ENCODE measurements at regions not wholly inside any gene's neighbourhood (a gene's known extent, or its start where the extent isn't known, plus 50 kb on each side); places are given as distances from the start of the nearest gene placed in this dataset.

DNA sequence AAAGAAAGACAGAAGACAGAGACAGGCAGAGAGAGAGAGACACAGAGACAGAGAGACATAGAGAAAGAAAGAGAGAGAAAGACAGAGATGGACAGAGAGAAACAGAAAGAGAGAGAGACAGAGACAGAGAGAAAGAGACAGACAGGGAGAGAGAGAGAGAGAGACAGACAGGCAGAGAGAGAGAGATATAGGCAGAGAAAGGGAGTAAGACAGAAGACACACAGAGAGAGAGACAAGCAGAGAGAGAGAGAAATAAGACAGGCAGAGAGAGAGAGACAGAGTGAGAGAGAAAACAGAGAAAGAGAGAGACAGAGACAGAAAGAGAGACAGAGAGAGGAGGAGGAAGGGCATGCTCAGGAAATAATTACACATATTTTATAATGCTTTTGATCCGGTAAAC lies 758.3 kb upstream of the DEFB115 start:
- TF ChIP-seq, protein P1, sequence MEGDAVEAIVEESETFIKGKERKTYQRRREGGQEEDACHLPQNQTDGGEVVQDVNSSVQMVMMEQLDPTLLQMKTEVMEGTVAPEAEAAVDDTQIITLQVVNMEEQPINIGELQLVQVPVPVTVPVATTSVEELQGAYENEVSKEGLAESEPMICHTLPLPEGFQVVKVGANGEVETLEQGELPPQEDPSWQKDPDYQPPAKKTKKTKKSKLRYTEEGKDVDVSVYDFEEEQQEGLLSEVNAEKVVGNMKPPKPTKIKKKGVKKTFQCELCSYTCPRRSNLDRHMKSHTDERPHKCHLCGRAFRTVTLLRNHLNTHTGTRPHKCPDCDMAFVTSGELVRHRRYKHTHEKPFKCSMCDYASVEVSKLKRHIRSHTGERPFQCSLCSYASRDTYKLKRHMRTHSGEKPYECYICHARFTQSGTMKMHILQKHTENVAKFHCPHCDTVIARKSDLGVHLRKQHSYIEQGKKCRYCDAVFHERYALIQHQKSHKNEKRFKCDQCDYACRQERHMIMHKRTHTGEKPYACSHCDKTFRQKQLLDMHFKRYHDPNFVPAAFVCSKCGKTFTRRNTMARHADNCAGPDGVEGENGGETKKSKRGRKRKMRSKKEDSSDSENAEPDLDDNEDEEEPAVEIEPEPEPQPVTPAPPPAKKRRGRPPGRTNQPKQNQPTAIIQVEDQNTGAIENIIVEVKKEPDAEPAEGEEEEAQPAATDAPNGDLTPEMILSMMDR (conservative IDR thresholded peaks at IDR 0.05 in 1 of 2, IDR thresholded peaks at IDR 0.05 in 1 of 2; ENCODE audit: extremely low read depth in 1 of 2, insufficient read depth in 1 of 2, low read depth in 1 of 2, low read length in 2 of 2): no peak
- TF ChIP-seq EZH2 (IDR thresholded peaks at IDR 0.05; ENCODE audit: borderline replicate concordance, low read length): no peak
